ENCODE measurements at regions not wholly inside any gene's neighbourhood (a gene's known extent, or its start where the extent isn't known, plus 50 kb on each side); places are given as distances from the start of the nearest gene placed in this dataset.

DNA sequence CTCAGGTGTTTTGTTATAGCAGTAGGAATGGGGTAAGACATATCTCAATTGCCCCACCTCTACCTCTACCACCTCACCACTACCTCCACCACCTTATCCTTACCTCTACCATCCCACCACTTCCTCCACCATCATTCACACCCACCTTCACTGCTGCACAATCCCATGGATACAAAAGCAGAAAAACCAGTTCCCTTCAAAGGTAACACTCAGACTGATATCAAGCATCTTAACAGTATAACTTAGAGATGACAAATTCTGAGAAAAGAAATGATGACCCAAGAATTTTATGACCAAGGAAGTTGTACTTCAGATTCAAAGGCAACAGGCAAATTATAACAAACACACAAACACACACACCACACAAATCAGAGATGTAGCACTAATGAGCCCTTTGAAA lies 189.4 kb downstream of the NUAK1 start:
- H3K9me3 ChIP-seq (ENCODE audit: control insufficient read depth, insufficient read depth, low read length): no peaks in the 10 kb centered on the region
- no peaks in the 10 kb centered on the region for H3K36me3 Mint-ChIP-seq
- ATAC-seq: no peak
- intact Hi-C loops (cut with micrococcal nuclease): no loop called here
- no peak for DNase-seq
- H3K27ac ChIP-seq (ENCODE audit: low read length): no peak overlapping the region
- H3K27ac Mint-ChIP-seq: no peak overlapping the region
- H3K4me1 ChIP-seq (ENCODE audit: control insufficient read depth, insufficient read depth, low read length): no peaks in the 10 kb centered on the region
- H3K4me1 Mint-ChIP-seq: no peaks in the 10 kb centered on the region
- TF ChIP-seq, protein P1, sequence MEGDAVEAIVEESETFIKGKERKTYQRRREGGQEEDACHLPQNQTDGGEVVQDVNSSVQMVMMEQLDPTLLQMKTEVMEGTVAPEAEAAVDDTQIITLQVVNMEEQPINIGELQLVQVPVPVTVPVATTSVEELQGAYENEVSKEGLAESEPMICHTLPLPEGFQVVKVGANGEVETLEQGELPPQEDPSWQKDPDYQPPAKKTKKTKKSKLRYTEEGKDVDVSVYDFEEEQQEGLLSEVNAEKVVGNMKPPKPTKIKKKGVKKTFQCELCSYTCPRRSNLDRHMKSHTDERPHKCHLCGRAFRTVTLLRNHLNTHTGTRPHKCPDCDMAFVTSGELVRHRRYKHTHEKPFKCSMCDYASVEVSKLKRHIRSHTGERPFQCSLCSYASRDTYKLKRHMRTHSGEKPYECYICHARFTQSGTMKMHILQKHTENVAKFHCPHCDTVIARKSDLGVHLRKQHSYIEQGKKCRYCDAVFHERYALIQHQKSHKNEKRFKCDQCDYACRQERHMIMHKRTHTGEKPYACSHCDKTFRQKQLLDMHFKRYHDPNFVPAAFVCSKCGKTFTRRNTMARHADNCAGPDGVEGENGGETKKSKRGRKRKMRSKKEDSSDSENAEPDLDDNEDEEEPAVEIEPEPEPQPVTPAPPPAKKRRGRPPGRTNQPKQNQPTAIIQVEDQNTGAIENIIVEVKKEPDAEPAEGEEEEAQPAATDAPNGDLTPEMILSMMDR (IDR thresholded peaks at IDR 0.05): no peak
- no peaks in the 10 kb centered on the region for H3K36me3 ChIP-seq (ENCODE audit: control insufficient read depth, insufficient read depth, low read length)
- peaks cover 0 to 3% of the 10 kb centered on the region in 2 donors for H3K9me3 Mint-ChIP-seq
- peaks cover 0 to 7% of the 10 kb centered on the region in 2 donors for H3K27me3 Mint-ChIP-seq (ENCODE audit: low read depth in 2 of 2)
- H3K4me3 ChIP-seq (ENCODE audit: low read length): no peak overlapping the region
- no peak overlapping the region for H3K4me3 Mint-ChIP-seq
- H3K27me3 ChIP-seq (ENCODE audit: control insufficient read depth, insufficient read depth, low read length): no peaks in the 10 kb centered on the region

GRCh38 chr12:105951732-105952131 lies 187.0 kb downstream of the NUAK1 start:
- TF ChIP-seq, protein P1 (IDR thresholded peaks at IDR 0.05): no peak
- H3K4me3 Mint-ChIP-seq: no peak overlapping the region

DNA sequence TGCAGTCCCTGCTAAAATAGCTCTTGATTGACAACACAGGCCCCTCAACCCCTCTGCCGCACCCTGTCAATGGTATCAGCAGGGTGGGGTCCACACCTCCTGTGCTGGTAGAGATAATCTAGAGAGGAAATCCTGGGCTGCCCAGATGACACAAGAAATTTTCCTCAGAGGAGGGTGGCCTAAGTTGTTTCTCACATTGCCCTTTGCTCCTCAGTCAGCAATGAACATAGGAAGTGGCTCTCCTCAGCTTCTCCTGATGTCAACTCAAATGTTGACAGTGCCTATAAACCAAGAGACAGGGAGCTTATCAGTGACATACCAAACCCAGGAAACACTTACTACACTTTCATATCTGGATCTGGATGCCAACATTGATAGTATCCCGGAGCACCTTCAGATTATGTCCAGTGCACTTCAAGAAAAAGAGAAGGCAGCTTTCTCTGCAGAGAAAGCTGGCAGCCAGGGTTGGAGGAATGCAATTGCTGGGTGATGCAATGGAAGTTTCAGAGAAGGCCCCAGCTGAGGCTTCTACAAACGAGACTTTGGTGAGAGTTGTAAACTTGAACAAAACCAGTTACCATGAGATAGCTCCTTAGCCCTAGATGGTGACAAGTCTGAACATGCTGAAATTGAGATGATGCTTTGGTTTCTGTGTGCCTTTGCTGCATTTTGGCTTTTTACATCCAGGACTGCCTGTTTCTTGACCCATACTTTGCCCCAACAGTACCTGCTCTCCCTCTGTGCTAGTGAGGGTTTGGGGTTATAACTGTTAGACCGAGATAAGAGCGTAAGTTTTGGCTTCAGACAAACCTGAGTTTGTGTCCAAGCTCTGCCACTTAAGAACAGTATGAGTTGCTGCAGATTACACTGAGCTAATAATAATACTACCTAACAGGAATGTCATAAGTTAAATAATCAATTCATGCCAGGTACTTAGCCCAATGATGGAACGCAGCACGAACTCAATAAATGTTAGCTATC lies 183.5 kb downstream of the NUAK1 start:
- no peaks in the 10 kb centered on the region for H3K36me3 Mint-ChIP-seq
- 71% methylated on average over 5 of the region's 7 CpGs for WGBS (ENCODE audit: insufficient coverage)
- intact Hi-C loops (cut with micrococcal nuclease): no loop called here
- peaks cover 0 to under 1% of the 10 kb centered on the region in 2 donors for H3K4me1 Mint-ChIP-seq
- Histone ChIP-seq H3K9me3 (ENCODE audit: control insufficient read depth, insufficient read depth, low read length) (no peaks in the 10 kb centered on the region), H3K36me3 (ENCODE audit: control insufficient read depth, insufficient read depth, low read length) (no peaks in the 10 kb centered on the region), H3K27me3 (ENCODE audit: control insufficient read depth, insufficient read depth, low read length) (no peaks in the 10 kb centered on the region), H3K27ac (ENCODE audit: low read length) (no peak overlapping the region), H3K4me1 (ENCODE audit: control insufficient read depth, insufficient read depth, low read length) (no peaks in the 10 kb centered on the region), H3K4me3 (ENCODE audit: low read length) (no peak overlapping the region)
- H3K9me3 Mint-ChIP-seq: no peaks in the 10 kb centered on the region
- peaks cover 5 to 7% of the 10 kb centered on the region in 2 donors for H3K27me3 Mint-ChIP-seq (ENCODE audit: low read depth in 2 of 2)
- H3K27ac Mint-ChIP-seq: no peak overlapping the region
- DNase-seq: no peak
- no peak overlapping the region for H3K4me3 Mint-ChIP-seq
- TF ChIP-seq, protein P1 (IDR thresholded peaks at IDR 0.05): no peak
- ATAC-seq: no peak

More at GRCh38 chr12:105951732-105952131, 187.0 kb downstream of the NUAK1 start:
- Mint-ChIP-seq H3K9me3 (peaks cover 0 to 3% of the 10 kb centered on the region in 2 donors), H3K36me3 (no peaks in the 10 kb centered on the region), H3K4me1 (no peaks in the 10 kb centered on the region), H3K27me3 (ENCODE audit: low read depth in 2 of 2) (peaks cover 7% of the 10 kb centered on the region in 2 donors), H3K27ac (no peak overlapping the region)
- Histone ChIP-seq H3K4me3 (ENCODE audit: low read length) (no peak overlapping the region), H3K27me3 (ENCODE audit: control insufficient read depth, insufficient read depth, low read length) (no peaks in the 10 kb centered on the region), H3K27ac (ENCODE audit: low read length) (no peak overlapping the region), H3K4me1 (ENCODE audit: control insufficient read depth, insufficient read depth, low read length) (no peaks in the 10 kb centered on the region), H3K36me3 (ENCODE audit: control insufficient read depth, insufficient read depth, low read length) (no peaks in the 10 kb centered on the region), H3K9me3 (ENCODE audit: control insufficient read depth, insufficient read depth, low read length) (no peaks in the 10 kb centered on the region)
- intact Hi-C loops (cut with micrococcal nuclease): no loop called here
- 58% methylated on average over 2 of the region's 2 CpGs for WGBS (ENCODE audit: insufficient coverage)
- no peak for ATAC-seq
- no peak for DNase-seq

Data from natural killer cell (primary cell).